CD14-positive monocyte (primary cell): ENCODE measurements at regions not wholly inside any gene's neighbourhood (a gene's known extent, or its start where the extent isn't known, plus 50 kb on each side); places are given as distances from the start of the nearest gene placed in this dataset.
A peak's percentile ranks its signal among the peaks of the same experiment; 100 is the strongest.

Experiments used
- DNase-seq, 3 donors: peaks; one replicate each; pipeline ENCODE4 v3.0.0-alpha.2; 2011 to 2022
- H2AFZ ChIP-seq: 2 replicates; pipeline ENCODE4 v1.6.0; 2012; ENCODE audit warnings: mild to moderate bottlenecking, low read depth, low read length, inconsistent platforms; ENCODE audit not compliant: insufficient read depth, poor library complexity, severe bottlenecking
- H3K27ac ChIP-seq, 2 donors: 1 replicate in 1 of 2; 2 replicates in 1 of 2; pipeline ENCODE4 v1.5.1; 2012 to 2013; ENCODE audit warnings: low read length in 2 of 2, control low read depth in 1 of 2, inconsistent platforms in 1 of 2, low read depth in 1 of 2, mild to moderate bottlenecking in 1 of 2
- H3K27me3 ChIP-seq, 2 donors: one replicate each; pipeline versions ENCODE4 v1.6.0 to v1.6.1; 2011 to 2013; ENCODE audit warnings: low read length in 2 of 2; ENCODE audit not compliant: control insufficient read depth in 2 of 2, insufficient read depth in 2 of 2
- H3K36me3 ChIP-seq, 2 donors: replicated peaks in 1 of 2; 1 replicate in 1 of 2; 2 replicates in 1 of 2; pipeline versions ENCODE4 v1.5.1 to v1.6.1; 2012 to 2013; ENCODE audit warnings: low read length in 2 of 2, control low read depth in 1 of 2, inconsistent platforms in 1 of 2, mild to moderate bottlenecking in 1 of 2; ENCODE audit not compliant: insufficient read depth in 2 of 2, control insufficient read depth in 1 of 2
- H3K4me1 ChIP-seq, 2 donors: 1 replicate in 1 of 2; 2 replicates in 1 of 2; pipeline versions ENCODE4 v1.5.1 to v1.6.1; 2012 to 2013; ENCODE audit warnings: low read length in 2 of 2, control low read depth in 1 of 2, inconsistent platforms in 1 of 2, mild to moderate bottlenecking in 1 of 2, moderate library complexity in 1 of 2; ENCODE audit not compliant: insufficient read depth in 2 of 2, control insufficient read depth in 1 of 2
- H3K4me2 ChIP-seq: replicated peaks from 2 replicates; pipeline ENCODE3; 2012; ENCODE audit warnings: low read length, moderate library complexity, mild to moderate bottlenecking; ENCODE audit not compliant: poor library complexity, severe bottlenecking; ENCODE audit errors: extremely low read depth
- H3K4me3 ChIP-seq, 3 experiments: fragments of 200-600 bp in 1 of 3; sonication (generic) in 1 of 3; replicated peaks in 1 of 3; 1 replicate in 2 of 3; 2 replicates in 1 of 3; pipeline ENCODE4 v1.5.1; 2011 to 2013; ENCODE audit warnings: low read length in 3 of 3, mild to moderate bottlenecking in 3 of 3, control low read depth in 2 of 3, low read depth in 2 of 3, inconsistent platforms in 1 of 3, moderate library complexity in 1 of 3
- H3K79me2 ChIP-seq: 2 replicates; pipeline ENCODE4 v1.6.0; 2012; ENCODE audit warnings: mild to moderate bottlenecking, control low read depth, inconsistent platforms, low read length, moderate library complexity; ENCODE audit not compliant: insufficient read depth
- H3K9ac ChIP-seq: 2 replicates; pipeline ENCODE4 v1.6.0; 2017; ENCODE audit warnings: low read length, mild to moderate bottlenecking; ENCODE audit not compliant: insufficient read depth, poor library complexity, severe bottlenecking
- H3K9me3 ChIP-seq, 2 donors: replicated peaks in 1 of 2; 1 replicate in 1 of 2; 2 replicates in 1 of 2; pipeline versions ENCODE4 v1.5.1 to v1.6.1; 2012 to 2013; ENCODE audit warnings: low read length in 2 of 2, control low read depth in 1 of 2; ENCODE audit not compliant: control insufficient read depth in 1 of 2, insufficient read depth in 1 of 2
- H4K20me1 ChIP-seq: 2 replicates; pipeline ENCODE4 v1.6.0; 2012; ENCODE audit warnings: mild to moderate bottlenecking, low read length, control low read depth, moderate library complexity; ENCODE audit not compliant: insufficient read depth
- H3K27ac Mint-ChIP-seq, 7 donors: one replicate each; pipeline ENCODE4 v1.8.0; 2020; ENCODE audit warnings: mild to moderate bottlenecking in 7 of 7, mixed read lengths in 7 of 7, moderate library complexity in 6 of 7, inconsistent platforms in 2 of 7
- H3K27me3 Mint-ChIP-seq, 3 donors: one replicate each; pipeline ENCODE4 v1.8.0; 2021 to 2022; ENCODE audit warnings: low read depth in 3 of 3, mild to moderate bottlenecking in 3 of 3, mixed read lengths in 3 of 3, moderate library complexity in 3 of 3, inconsistent platforms in 1 of 3
- H3K36me3 Mint-ChIP-seq, 2 donors: one replicate each; pipeline ENCODE4 v1.8.0; 2020; ENCODE audit warnings: mixed read lengths in 2 of 2, inconsistent platforms in 1 of 2, mild to moderate bottlenecking in 1 of 2
- H3K4me1 Mint-ChIP-seq: one replicate; pipeline ENCODE4 v1.8.0; 2020; ENCODE audit warnings: mild to moderate bottlenecking, mixed read lengths
- H3K4me3 Mint-ChIP-seq, 2 donors: one replicate each; pipeline ENCODE4 v1.8.0; 2020; ENCODE audit warnings: mild to moderate bottlenecking in 2 of 2, mixed read lengths in 2 of 2, moderate library complexity in 1 of 2
- H3K9me3 Mint-ChIP-seq, 7 donors: one replicate each; pipeline ENCODE4 v1.8.0; 2020 to 2022; ENCODE audit warnings: mixed read lengths in 7 of 7, mild to moderate bottlenecking in 6 of 7, moderate library complexity in 6 of 7, inconsistent platforms in 2 of 7
- CTCF ChIP-seq: fragments of 200-600 bp; IDR thresholded peaks from one replicate; pipeline ENCODE4 v1.8.0; 2022; ENCODE audit warnings: antibody characterized with exemption, mild to moderate bottlenecking
- WGBS: methylation state at CpG from one replicate; pipeline ENCODE4 v1.1.5; 2013; ENCODE audit warnings: missing lambda C conversion rate; ENCODE audit not compliant: insufficient coverage; 5-methylcytosine and 5-hydroxymethylcytosine counted together
- intact Hi-C, 2 donors: fragments of 100-400 bp; cut with micrococcal nuclease; formaldehyde crosslinking; loops; one replicate each; pipeline versions ENCODE4 v1.15.0 to v1.15.1; 2023

- TF ChIP-seq CTCF, result no peak
- Histone ChIP-seq H3K9ac (no peak overlapping the region), H3K27ac (no peak overlapping the region), H3K4me1 (no peaks in the 10 kb centered on the region), H3K36me3 (no peaks in the 10 kb centered on the region), H2AFZ (no peak overlapping the region), H3K27me3 (peaks cover 0 to 2% of the 10 kb centered on the region in 2 donors), H3K9me3 (no peaks in the 10 kb centered on the region), H3K79me2 (no peaks in the 10 kb centered on the region), H3K4me2 (no peak overlapping the region), H4K20me1 (no peaks in the 10 kb centered on the region), H3K4me3 (no peak overlapping the region)
- H3K27ac Mint-ChIP-seq, result peak overlapping the region in 1 of 7 donors; percentile 42
- WGBS, result 90% methylated on average over 7 of the region's 21 CpGs
- H3K4me1 Mint-ChIP-seq, result peaks cover 2% of the 10 kb centered on the region
- no peaks in the 10 kb centered on the region for H3K36me3 Mint-ChIP-seq
- H3K4me3 Mint-ChIP-seq, result no peak overlapping the region
- peaks cover 7 to 22% (median 12%) of the 10 kb centered on the region in 3 donors for H3K27me3 Mint-ChIP-seq
- H3K9me3 Mint-ChIP-seq, result peaks cover 0 to 3% (median 0%) of the 10 kb centered on the region in 7 donors
- intact Hi-C loops, result no loop called here
- no peak for DNase-seq
These were observed 179.8 kb downstream of the SH3BP4 start for GRCh38 chr2:235131334-235132305.

GRCh38 chr2:235132651-235133050, 180.8 kb downstream of the SH3BP4 start:
- Histone ChIP-seq H3K4me2 (no peak overlapping the region), H3K9ac (no peak overlapping the region), H3K9me3 (no peaks in the 10 kb centered on the region), H3K4me3 (no peak overlapping the region), H3K27ac (no peak overlapping the region), H3K36me3 (no peaks in the 10 kb centered on the region), H2AFZ (no peak overlapping the region), H3K27me3 (peaks cover 0 to 2% of the 10 kb centered on the region in 2 donors), H4K20me1 (no peaks in the 10 kb centered on the region), H3K79me2 (no peaks in the 10 kb centered on the region), H3K4me1 (no peaks in the 10 kb centered on the region)
- Mint-ChIP-seq H3K9me3 (peaks cover 0 to 3% (median 0%) of the 10 kb centered on the region in 7 donors), H3K27me3 (peaks cover 7 to 27% (median 18%) of the 10 kb centered on the region in 3 donors), H3K4me1 (peaks cover 2% of the 10 kb centered on the region), H3K4me3 (no peak overlapping the region), H3K27ac (no peak overlapping the region), H3K36me3 (no peaks in the 10 kb centered on the region)
- no peak for TF ChIP-seq CTCF
- intact Hi-C loops, result no loop called here
- no CpG with 5 or more reads among the region's 2 CpGs for WGBS
- DNase-seq, result no peak
